ENCODE measurements at regions not wholly inside any gene's neighbourhood (a gene's known extent, or its start where the extent isn't known, plus 50 kb on each side); places are given as distances from the start of the nearest gene placed in this dataset.

DNA sequence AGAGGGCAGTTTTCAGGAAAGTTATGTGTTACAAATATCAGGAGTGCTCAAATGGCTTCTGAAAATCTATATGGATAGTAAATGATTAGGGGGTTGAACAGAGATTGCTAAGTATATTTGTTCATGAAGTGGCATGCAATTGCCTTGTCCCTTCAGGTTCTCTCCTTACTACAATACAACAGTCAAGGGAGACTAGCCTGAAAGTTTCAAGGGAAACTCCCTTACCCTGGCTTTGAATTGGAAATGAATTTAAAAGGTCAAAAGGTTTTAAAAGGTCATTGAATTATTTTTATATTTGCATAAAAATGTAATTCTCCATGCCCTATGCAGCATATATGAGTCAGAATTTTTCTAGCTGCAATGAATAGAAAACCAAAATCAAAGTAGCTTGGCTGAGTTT lies 253.1 kb upstream of the SYT1 start:
- DNase-seq = no peak

DNA sequence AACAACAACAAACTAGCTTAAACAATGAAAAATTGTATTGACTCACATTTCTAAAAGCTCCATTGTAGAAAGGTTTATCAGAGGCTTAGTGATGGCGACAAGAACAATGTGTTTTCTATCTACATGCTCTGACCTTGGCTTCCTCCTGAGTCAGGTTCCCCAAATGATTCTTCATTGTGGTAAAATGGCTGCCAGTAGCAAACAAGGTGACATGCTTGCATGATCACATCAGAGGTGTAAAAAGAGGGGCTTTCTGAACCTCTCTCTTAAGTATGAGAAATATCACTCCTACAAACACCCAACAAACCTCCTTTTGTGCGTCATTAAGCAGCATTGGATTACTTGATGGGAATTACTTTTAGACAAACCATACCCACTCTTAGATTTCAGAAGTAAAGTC lies 252.4 kb upstream of the SYT1 start:
- DNase-seq = no peak

DNA sequence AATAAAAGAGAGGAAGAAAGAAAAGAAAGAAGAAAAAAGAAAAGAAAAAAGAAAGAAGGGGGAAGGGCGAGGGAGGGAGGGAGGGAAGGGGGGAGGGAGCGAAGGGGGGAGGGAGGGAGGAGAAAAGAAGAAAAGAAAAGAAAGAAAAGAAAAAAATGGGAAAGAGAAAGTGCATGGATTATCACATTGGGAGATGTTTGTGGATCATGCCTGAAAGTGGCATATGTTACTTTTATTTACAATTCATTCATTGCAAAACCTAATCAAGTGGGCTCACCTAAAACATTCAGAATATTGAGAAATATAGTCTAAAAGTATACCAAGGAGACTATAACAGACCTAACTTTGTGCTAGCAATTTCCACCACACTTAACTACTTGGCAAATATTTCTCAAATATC lies 246.9 kb upstream of the SYT1 start:
- DNase-seq = no peak

DNA sequence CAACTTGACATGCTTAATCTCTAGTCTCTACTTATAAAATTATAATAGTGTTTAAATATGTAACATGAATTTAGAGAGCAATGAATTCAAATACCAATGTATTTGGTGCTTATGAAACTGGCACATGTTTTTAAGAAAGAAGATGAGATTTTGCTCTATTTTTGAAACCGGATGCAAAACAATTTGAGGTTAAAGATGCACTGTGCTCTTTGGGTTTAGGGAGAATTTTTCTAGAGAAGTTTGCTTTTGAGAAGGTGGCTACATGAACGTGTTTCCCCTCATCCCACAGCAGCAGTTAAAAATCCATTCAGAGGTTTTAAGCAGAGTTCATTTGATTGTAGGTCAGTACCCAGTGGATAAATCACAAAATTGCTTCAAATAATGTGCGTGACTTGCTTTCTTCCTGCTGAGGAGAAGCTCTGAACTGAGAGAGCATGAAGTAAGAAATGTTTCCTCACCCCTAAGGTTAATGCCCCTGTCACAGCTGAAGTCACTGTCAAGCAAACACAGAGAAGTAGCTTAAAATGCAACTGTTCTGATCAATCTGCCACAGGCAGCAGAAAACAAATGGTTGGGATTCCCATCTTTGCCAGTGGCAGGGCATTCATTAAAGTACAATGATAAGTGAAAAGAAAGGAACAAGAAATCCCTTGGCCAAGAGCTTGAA lies 241.9 kb upstream of the SYT1 start:
- no peak for DNase-seq

DNA sequence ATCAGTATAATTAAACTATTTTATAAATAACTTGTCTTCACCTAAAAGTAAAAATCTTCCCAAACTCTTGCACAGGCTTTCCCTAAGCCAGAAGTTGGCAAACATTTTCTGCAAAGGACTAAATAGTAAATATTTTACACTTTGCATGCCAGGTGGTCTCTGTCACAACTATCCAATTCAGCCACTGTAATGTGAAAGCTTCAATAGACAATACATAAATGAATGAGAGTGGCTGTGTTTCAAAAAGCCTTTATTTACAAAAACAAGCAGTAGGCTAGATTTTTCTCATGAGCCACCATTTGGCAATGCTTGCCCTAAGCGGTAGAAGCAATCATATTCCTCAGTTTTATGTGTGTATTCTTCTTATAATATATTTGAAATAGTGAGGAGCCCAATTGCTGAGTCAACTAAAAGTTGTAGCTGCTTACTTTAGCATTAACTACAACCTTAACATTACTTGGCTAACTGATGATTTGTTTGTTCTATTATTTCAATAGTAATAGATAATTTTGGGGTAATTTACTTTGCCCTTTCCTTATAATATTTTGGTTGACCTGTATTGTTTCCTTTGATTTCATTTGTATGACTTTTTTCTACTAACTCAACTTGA lies 236.0 kb upstream of the SYT1 start:
- no peak for DNase-seq

DNA sequence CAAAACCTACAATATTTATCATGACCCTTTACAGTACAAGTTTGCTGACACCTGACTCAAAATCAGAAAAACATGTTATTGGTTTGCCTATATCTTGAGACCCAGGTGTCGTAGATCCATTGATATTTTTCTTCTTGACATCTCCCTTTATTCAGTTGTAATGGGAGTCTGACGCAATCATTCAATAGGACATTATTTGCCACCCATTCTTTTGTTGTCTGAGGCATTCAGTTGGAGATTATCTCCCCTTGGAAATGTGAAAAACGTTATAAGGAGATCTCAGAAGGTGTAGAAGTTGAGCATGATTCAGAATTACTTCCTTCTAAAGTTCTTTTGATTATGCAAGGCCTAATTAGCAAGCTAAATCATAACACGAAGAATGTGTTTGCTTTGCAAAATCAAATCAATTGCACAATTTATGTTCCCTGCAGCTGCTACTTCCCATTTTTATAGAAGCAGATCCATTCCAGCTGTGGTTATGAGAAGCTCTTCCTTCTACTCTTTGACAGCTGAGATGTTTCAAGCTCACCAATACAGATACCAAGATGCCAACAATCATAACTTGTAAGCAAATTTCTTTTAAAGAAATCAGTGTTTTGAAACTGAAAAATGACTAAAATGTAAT lies 228.2 kb upstream of the SYT1 start:
- DNase-seq = no peak

DNA sequence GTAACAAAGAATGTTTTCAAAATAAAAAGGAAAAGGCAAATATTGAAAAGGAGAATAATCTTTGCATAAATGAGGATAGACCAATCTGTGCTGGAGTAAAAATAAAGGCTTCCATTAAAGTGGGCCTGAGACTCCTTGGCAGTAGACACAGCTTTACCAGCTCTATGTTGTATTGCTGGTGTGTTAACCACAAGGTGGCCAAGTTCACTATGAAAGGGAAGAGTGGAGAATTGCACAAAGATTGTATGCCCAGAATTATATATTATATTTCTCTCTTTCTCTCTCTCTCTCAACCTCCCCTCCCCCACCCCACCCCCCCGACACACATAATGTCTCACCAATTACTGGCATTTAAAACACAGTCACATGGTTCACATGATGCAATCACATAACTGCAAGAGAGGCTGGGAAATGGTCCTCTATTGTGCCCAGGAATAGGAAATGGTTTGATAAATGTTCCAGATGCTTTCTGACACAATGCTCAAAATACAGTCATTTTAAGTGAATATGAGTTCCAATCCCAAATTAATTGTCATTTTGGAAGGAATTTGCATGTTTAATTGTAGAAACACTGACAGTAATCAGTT lies 222.6 kb upstream of the SYT1 start:
- no peak for DNase-seq

DNA sequence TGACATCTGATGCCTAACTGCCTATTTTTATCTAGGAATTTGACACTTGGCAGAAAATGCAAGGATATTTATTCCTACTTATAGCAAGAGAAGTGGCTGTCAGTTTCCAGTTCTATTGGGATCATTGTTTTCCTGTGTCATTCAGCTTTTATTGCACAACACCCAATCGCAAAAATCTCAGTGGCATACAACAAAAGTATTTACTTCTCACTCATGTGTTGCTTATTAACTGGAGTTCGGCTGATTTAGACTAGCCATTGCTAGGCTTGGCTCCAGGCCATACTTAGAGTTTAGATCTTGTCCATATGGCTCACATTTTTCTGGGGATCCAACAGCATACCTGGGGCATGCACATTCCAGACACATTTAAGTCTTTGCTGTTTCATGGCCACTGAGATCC lies 218.6 kb upstream of the SYT1 start:
- no peak for DNase-seq

DNA sequence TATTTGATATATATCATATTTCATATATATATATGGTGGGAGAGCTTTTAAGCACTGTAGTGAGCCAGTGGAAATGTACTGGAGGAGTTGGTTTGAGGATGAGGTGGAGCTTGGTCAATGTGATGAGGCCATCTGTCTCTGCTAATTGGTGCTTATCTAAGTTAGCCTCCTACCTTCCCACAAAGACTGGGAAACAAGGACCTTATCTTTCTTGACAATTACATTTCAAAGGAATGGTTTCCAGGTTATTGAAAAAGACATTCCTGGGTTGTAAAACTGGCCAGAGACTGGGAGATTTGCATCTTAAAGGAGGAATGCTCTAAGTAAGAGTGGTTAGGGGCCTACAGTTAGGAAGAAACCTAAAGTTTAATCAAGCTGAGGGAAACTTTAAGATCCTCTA lies 212.8 kb upstream of the SYT1 start:
- no peak for DNase-seq

DNA sequence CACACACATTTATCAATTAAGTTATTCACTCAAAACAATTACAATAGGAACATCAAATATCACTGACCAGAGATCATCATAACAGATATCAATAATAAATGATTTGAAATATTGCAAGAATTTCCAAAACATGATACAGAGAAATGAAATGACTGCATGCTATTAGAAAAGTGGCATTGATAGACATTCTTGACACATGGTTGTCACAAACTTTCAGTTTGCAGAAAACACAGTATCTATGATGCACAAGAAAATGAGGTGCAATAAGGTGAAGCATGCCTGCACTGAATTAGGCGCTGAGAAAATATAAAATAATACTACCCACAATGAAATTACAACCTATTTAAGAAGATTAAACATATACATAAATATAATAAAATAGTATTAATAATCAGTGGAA lies 198.0 kb upstream of the SYT1 start:
- no peak for DNase-seq

DNA sequence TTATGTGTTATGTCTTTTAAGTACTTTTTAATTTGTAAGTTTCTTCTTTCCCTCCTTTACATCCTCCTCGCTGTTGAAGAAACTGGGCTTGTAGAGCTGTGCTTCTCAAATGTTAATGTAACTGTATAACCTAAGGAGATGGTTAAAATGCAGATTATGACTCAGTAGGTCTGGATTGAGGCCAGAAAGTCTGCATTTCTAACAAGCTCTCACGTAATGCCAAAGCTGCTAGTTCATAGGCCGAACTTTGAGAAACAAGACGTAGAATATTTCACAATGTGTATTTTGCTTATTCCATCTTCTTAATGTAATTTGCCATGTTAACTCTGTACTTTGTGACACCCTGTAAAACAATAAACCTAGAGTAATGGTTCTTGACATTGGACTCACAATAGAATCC lies 193.3 kb upstream of the SYT1 start:
- DNase-seq = no peak

DNA sequence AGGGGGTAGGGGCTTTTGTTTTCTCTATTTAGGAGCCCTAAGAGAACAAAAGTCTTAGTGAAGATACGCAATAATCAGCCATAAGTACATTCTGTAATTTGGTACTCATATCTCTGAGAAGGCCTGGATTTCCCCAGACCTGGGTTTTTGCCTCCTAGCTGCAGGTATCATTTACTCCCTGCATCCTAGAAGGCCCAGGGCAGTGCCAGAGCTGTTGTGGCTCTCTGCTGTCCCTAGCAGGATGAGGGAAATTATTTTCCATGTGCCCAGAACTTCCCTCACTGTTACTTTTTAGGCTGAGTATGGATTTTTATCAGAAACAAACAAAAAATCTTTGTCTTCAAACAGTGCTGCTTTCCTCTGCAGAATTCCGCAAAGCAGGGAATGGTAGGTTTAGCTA lies 192.5 kb upstream of the SYT1 start:
- DNase-seq = no peak

DNA sequence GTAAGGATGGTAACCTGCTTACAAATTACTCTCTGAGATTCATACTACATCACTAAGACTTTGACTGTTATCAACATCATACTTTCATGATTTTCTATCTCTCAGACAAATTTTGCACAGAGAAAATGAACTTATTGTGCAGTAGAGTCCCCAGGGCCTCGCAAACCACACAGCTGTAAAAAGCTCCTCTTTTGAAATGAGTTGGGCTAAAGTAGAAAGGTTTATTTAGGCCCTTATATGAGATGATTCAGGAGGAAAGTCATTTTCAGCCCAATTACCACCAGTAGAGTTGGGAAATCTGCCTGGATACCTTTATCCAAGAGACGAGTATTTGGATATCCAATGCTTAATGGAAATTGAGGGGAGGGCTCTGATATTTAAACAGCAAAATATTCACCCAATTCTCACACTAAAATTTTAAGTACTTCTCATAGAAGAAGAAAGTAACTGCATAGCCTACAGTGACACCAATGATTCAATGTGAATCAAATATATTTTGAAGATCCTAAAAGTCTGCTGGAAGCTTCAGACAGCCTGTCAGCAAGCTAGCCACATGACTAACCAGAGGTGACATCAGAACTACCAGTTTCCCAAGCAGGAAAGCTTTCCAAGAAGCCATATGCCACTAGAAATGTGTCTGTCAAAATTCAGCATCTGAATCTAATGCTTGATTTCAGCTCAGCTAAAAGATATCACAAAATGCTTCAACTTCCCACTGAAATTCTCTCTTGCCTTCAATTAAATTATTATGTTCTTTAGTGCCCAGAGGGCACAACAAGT lies 190.1 kb upstream of the SYT1 start:
- DNase-seq = no peak

DNA sequence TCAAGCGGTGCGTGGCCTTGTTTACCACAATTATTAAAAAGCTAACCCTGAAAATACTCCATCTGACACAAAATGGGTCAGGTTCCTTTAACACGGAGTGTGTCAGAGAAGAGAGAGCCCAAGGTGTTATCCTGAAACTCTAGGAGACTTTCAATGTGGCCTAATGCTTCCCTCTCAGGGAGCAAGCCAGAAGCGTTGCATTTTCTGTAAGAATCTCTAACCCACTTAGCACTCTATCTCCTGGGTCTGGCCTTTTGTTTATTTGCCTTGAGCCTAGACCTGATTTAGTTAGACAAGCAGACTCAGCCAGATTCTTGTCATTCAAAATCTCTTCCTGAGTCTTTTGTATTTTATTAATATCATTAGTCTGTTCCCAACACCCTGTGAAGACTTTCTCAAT lies 184.0 kb upstream of the SYT1 start:
- DNase-seq = peak; percentile 40

DNA sequence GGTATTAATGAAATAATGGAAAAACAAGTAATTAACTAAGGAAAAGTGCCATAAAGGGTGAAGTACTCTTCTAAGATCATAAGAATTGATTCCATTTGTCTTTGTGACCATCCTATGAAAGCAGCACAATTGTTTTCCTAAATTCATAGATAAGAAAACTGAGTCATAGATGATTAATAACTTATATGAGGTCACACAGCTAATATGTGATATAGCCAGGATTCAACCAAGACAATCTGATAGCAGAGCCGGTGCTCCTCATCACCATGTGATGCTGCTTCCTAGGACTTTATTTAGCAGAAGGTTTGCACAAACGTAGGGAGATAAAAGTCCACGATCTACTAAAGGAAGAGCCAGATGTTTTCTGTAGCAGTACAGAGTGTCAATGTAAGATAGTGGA lies 181.5 kb upstream of the SYT1 start:
- DNase-seq = no peak

DNA sequence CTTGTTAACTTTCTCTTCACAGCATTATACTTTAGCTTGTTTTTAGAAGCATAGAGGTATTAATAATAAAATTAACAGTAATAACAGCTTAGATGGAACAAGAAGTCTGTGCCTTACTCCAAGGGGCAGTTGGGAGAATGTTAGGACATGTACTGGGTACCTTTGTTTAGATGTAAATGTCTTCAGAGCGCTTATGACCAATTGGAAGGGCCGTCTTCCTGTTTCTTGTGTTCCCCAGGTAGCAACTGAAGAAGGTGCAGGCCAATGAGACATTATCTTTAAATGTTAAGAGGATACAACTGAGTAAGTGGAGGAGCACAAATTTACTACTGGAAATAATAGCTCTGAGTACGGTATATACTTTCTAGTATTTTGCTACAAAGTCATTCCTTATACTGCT lies 180.9 kb upstream of the SYT1 start:
- no peak for DNase-seq

DNA sequence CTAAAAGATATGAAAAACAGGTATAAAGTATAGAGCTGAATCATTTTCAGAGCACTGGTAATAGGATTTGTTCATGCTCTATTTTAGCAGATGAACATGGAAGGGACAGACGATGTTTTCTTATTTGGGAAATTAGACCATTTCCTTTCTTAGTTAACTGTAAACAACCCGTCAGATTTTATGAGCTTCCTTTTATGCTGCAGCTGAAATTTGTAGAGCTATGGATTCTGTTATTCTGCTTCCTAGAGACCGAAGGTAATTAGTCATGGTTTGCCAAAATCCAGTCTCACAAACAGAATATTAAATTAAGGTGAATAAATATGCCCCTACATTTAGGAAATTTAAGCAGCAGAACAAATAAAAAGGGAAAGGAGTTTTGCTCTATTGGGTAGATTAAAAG lies 180.2 kb upstream of the SYT1 start:
- DNase-seq = no peak

DNA sequence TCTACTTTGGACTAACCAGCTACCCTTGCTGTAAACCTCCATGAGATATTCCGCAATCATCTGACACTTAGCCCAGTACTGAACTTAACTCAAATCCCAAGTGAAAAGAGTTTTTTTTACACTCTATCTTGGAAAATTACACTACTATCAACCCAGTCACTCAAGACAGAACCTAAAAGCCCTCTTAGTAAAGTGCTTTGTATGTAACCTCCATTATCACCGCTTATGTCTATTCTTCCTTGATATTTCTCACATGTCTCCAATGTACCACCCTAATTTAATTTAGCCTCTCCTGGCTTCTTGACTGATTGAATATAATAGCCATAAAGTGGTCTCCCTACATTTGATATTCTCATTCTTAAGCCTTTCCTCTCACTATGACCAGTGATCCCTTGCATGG lies 168.8 kb upstream of the SYT1 start:
- DNase-seq = no peak

DNA sequence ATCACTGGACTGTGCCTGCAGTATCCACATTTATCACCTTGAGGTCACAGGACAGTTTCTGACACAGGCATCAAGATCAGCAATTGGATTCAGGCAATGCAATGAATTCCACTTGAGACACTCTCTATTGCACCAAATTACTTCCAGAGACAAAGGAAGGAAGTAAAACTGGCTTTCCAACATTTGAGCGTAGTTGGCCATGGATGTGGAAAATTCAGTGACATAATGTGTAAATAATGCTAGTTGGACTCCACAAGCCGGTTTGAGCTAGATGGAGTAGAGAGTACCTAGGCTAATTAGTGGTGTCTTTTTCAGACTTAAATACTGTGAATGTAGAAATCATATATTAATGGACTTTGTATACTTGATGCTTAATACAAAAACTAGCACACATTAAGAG lies 168.3 kb upstream of the SYT1 start:
- DNase-seq = no peak

DNA sequence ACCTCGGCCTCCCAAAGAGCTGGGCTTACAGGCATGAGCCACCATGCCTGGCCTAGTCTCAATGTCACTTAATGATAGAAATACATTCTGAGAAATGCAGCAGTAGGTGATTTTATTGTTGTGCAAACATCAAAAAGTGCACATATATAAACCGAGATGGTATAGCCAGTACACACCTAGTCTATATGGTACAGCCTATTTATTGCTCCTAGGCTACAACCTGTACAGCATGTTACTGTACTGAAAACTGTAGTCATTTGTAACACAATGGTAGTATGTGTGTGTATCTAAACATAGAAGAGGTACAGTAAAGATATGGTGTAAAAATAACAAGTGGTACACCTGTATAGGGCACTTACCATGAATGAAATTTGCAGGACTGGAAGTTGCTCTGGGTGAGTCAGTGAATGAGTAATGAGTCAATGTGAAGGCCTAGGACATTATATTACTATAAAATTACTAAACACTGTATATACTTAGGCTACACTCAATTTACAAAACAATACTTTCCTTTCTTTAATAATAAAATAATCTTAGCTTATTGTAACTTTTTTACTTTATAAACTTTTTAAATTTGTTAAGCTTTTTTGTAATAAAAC lies 166.7 kb upstream of the SYT1 start:
- DNase-seq = no peak

DNA sequence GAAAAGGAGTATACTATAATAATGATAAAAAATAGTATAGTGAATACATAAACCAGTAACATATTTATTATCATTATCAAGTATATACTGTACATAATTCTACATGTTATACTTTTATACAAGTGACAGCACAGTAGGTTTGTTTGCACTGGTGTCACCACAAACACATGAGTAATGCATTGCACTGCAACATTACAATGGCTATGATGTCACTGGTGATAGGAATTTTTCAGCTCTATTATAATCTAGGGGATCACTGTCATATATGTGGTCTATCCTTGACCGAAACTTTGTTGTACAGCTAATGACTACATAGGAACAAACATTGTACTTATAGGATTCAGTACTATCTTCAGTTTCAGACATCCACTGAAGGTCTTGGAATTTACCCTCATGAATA lies 165.8 kb upstream of the SYT1 start:
- no peak for DNase-seq

DNA sequence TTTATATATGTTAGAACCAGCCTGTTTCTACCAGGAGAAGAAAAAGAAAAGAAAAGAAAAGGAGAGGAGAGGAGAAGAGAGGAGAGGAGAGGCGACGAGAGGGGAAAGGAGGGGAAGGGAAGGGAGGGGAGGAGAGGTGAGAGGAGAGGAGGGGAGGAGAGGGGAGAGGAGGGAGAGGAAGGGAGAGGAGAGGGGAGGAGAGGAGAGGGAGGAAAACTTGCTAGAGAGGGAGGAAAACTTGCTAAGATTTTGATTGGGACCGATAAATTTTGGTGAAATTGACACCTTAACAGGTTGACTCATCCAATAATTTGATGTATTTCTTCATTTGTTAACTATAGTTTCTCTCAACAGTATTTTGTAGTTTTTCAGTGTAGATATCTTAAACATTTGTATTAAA lies 164.0 kb upstream of the SYT1 start:
- no peak for DNase-seq

DNA sequence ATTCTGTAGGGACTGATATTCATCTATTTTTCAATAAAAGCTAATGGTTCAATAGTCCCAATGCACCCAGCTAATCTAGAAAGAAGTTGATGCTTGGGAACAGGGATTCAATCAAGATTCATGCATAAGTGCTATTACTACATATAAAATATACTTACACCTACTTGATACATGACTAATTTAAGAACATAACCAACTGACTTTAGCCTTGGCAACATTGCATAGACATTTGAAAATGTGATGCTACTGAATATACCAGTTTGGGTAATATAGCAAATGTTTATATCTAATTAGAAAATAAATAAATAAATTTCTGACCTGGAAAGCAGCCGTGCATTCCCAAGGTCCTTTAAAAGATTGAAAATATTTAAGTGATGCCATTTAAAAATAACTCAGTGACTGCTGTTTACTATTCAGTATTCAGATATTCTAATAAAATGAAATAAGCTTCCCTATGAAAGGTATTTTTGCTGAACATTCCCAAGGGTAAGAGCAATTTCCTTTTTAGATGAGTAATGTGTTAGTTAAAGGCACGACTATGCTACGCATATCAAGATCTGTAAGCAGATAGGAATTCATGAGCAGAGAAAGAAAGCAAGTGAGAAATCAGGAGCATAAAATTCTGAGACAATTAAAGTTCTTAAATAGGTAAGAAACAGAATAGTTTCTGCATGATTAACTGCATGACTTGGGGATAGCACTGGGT lies 160.6 kb upstream of the SYT1 start:
- DNase-seq = no peak
